Suprapubic skin (tissue), 4 donors: ENCODE measurements at regions not wholly inside any gene's neighbourhood (a gene's known extent, or its start where the extent isn't known, plus 50 kb on each side); places are given as distances from the start of the nearest gene placed in this dataset.

Experiments used
- CTCF ChIP-seq, 2 donors: fragments of 200-600 bp in 1 of 2; fragments of 450-650 bp in 1 of 2; sonication (generic) in 1 of 2; IDR thresholded peaks; one replicate each; pipeline ENCODE4 v1.5.1; 2016 to 2019; ENCODE audit warnings: antibody characterized with exemption in 2 of 2, mild to moderate bottlenecking in 1 of 2, moderate library complexity in 1 of 2
- EP300 ChIP-seq: sonication (generic); formaldehyde crosslinking; IDR thresholded peaks from one replicate; pipeline ENCODE4 v1.6.1; 2017; ENCODE audit warnings: antibody characterized with exemption
- POLR2AphosphoS5 ChIP-seq, 3 donors: sonication (generic); formaldehyde crosslinking; IDR thresholded peaks; one replicate each; pipeline ENCODE4 v1.6.1; 2017; ENCODE audit warnings: antibody characterized with exemption in 3 of 3

- TF ChIP-seq CTCF (IDR thresholded peaks at IDR 0.05), result no peak
- TF ChIP-seq POLR2AphosphoS5 (IDR thresholded peaks at IDR 0.05), result no peak
- TF ChIP-seq EP300, result no peak
These were observed 676.0 kb downstream of the PLA2G4A start for GRCh38 chr1:187504779-187505178.
